SK-N-SH (cell line): ENCODE measurements at regions not wholly inside any gene's neighbourhood (a gene's known extent, or its start where the extent isn't known, plus 50 kb on each side); places are given as distances from the start of the nearest gene placed in this dataset.

Experiments used
- CTCF ChIA-PET: fragments of 300-600, 350-600 bp; formaldehyde crosslinking; extraction: SDS; loops from one replicate; lab custom pipeline; 2021; lab: Yijun Ruan, JAX
- POLR2A ChIA-PET: fragments of 350-600 bp; sonication (Branson Sonifier 250); formaldehyde crosslinking; extraction: SDS; loops from one replicate; lab custom pipeline; 2020; ENCODE audit warnings: antibody characterized with exemption, inconsistent platforms; lab: Yijun Ruan, JAX
- DNase-seq: peaks from one replicate; pipeline ENCODE4 v3.0.0; 2012
- H2AFZ ChIP-seq: fragments of 200-600 bp; sonication (generic); 2 replicates; pipeline ENCODE4 v1.8.1; 2016; ENCODE audit warnings: antibody characterized with exemption, mild to moderate bottlenecking, low read depth
- H3F3A ChIP-seq: fragments of 200-600 bp; sonication (generic); replicated peaks from 2 replicates; pipeline ENCODE3; 2016; ENCODE audit warnings: antibody characterized with exemption, mild to moderate bottlenecking; ENCODE audit not compliant: insufficient read depth
- H3K27ac ChIP-seq, 2 experiments: fragments of 200-500 bp in 1 of 2; fragments of 200-600 bp in 1 of 2; sonication (Bioruptor generic) in 1 of 2; sonication (generic), shearing (Covaris generic) in 1 of 2; 2 replicates each; pipeline versions ENCODE4 v1.5.1 to v1.6.1; 2014 to 2016; ENCODE audit warnings: low read depth in 2 of 2, inconsistent platforms in 1 of 2, low read length in 1 of 2, mild to moderate bottlenecking in 1 of 2, mixed read lengths in 1 of 2
- H3K27me3 ChIP-seq: fragments of 200-600 bp; sonication (generic), shearing (Covaris generic); 2 replicates; pipeline ENCODE4 v1.6.1; 2016; ENCODE audit warnings: mixed run types; ENCODE audit not compliant: insufficient read depth
- H3K36me3 ChIP-seq, 2 experiments: fragments of 200-500 bp in 1 of 2; fragments of 200-600 bp in 1 of 2; sonication (Bioruptor generic) in 1 of 2; sonication (generic) in 1 of 2; replicated peaks in 1 of 2; 2 replicates each; pipeline versions ENCODE3 to v1.5.1; 2014 to 2016; ENCODE audit warnings: low read length in 1 of 2, mild to moderate bottlenecking in 1 of 2; ENCODE audit not compliant: insufficient read depth in 2 of 2, control insufficient read depth in 1 of 2
- H3K4me1 ChIP-seq, 2 experiments: fragments of 200-500 bp in 1 of 2; fragments of 200-600 bp in 1 of 2; sonication (Bioruptor generic) in 1 of 2; sonication (generic), shearing (Covaris generic) in 1 of 2; 2 replicates each; pipeline versions ENCODE4 v1.5.1 to v1.6.1; 2014 to 2016; ENCODE audit warnings: low read depth in 1 of 2, low read length in 1 of 2, mixed run types in 1 of 2; ENCODE audit not compliant: insufficient read depth in 2 of 2, control insufficient read depth in 1 of 2
- H3K4me2 ChIP-seq: fragments of 200-600 bp; sonication (generic), shearing (Covaris generic); 2 replicates; pipeline ENCODE4 v1.6.1; 2017; ENCODE audit warnings: mixed run types
- H3K4me3 ChIP-seq, 2 experiments: fragments of 200-500 bp in 1 of 2; fragments of 200-600 bp in 1 of 2; sonication (Bioruptor generic) in 1 of 2; sonication (generic), shearing (Covaris generic) in 1 of 2; 2 replicates each; pipeline versions ENCODE4 v1.5.1 to v1.8.1; 2014 to 2016; ENCODE audit warnings: low read depth in 2 of 2, inconsistent platforms in 1 of 2, low read length in 1 of 2, mild to moderate bottlenecking in 1 of 2, mixed read lengths in 1 of 2, moderate library complexity in 1 of 2
- H3K79me2 ChIP-seq: fragments of 200-600 bp; sonication (generic); 2 replicates; pipeline ENCODE4 v1.8.1; 2017; ENCODE audit warnings: mild to moderate bottlenecking; ENCODE audit not compliant: insufficient read depth
- H3K9ac ChIP-seq: fragments of 200-600 bp; sonication (generic); 2 replicates; pipeline ENCODE4 v1.6.1; 2017; ENCODE audit warnings: mixed run types
- H3K9me2 ChIP-seq: fragments of 200-600 bp; sonication (generic); 2 replicates; pipeline ENCODE4 v1.6.1; 2017; ENCODE audit warnings: mixed run types
- H3K9me3 ChIP-seq: fragments of 200-600 bp; sonication (generic); 2 replicates; pipeline ENCODE4 v1.6.1; 2017; ENCODE audit warnings: mixed run types, mild to moderate bottlenecking, moderate library complexity
- H4K20me1 ChIP-seq: fragments of 200-600 bp; sonication (generic); 2 replicates; pipeline ENCODE4 v1.6.1; 2017; ENCODE audit warnings: mild to moderate bottlenecking, mixed run types; ENCODE audit not compliant: insufficient read depth
- CTCF ChIP-seq: fragments of 200-600 bp; sonication (generic); IDR thresholded peaks from 2 replicates; pipeline ENCODE4 v1.6.1; 2017; ENCODE audit warnings: antibody characterized with exemption, mild to moderate bottlenecking, moderate library complexity
- ELF1 ChIP-seq: IDR thresholded peaks from 2 replicates; pipeline ENCODE4 v1.4.0; 2012
- FOXJ3 ChIP-seq: sonication (generic); formaldehyde crosslinking; IDR thresholded peaks from 2 replicates; pipeline ENCODE4 v1.5.1; 2020; ENCODE audit warnings: mild to moderate bottlenecking, missing genetic modification reagents
- FOXM1 ChIP-seq: IDR thresholded peaks from 2 replicates; pipeline ENCODE4 v1.4.0; 2012; ENCODE audit warnings: low read depth, mild to moderate bottlenecking
- MXI1 ChIP-seq: IDR thresholded peaks from 2 replicates; pipeline ENCODE4 v1.6.1; 2012; ENCODE audit warnings: mild to moderate bottlenecking, low read depth, low read length, improper control_type of control experiment
- NRF1 ChIP-seq: IDR thresholded peaks from 2 replicates; pipeline ENCODE4 v1.6.1; 2012; ENCODE audit warnings: low read depth, mild to moderate bottlenecking, low read length
- REST ChIP-seq: IDR thresholded peaks from 2 replicates; pipeline ENCODE4 v1.6.1; 2012; ENCODE audit warnings: mild to moderate bottlenecking, low read depth, low read length, moderate library complexity
- RXRA ChIP-seq: IDR thresholded peaks from 2 replicates; pipeline ENCODE4 v1.4.0; 2012; ENCODE audit warnings: low read depth, mild to moderate bottlenecking, borderline replicate concordance
- SIN3A ChIP-seq: IDR thresholded peaks from 2 replicates; pipeline ENCODE4 v1.6.1; 2012; ENCODE audit warnings: low read depth, mild to moderate bottlenecking, low read length, moderate library complexity, borderline replicate concordance
- TAF1 ChIP-seq: IDR thresholded peaks from 2 replicates; pipeline ENCODE4 v1.6.1; 2012; ENCODE audit warnings: low read depth, mild to moderate bottlenecking, low read length, moderate library complexity, borderline replicate concordance
- TCF12 ChIP-seq: IDR thresholded peaks from 2 replicates; pipeline ENCODE4 v1.4.0; 2012
- ZBTB33 ChIP-seq: IDR thresholded peaks from 2 replicates; pipeline ENCODE4 v1.4.0; 2012; ENCODE audit warnings: low read depth, borderline replicate concordance
- WGBS: methylation state at CpG from one replicate; pipeline ENCODE4 v1.1.6; 2017; ENCODE audit warnings: low lambda C conversion rate; 5-methylcytosine and 5-hydroxymethylcytosine counted together
- TF ChIP-seq, protein P1 (sequence below): IDR thresholded peaks from 2 replicates; pipeline ENCODE4; 2012
- TF ChIP-seq, protein P2 (sequence below): IDR thresholded peaks from 2 replicates; pipeline ENCODE4 v1.4.0; 2012; ENCODE audit warnings: low read depth, borderline replicate concordance

DNA sequence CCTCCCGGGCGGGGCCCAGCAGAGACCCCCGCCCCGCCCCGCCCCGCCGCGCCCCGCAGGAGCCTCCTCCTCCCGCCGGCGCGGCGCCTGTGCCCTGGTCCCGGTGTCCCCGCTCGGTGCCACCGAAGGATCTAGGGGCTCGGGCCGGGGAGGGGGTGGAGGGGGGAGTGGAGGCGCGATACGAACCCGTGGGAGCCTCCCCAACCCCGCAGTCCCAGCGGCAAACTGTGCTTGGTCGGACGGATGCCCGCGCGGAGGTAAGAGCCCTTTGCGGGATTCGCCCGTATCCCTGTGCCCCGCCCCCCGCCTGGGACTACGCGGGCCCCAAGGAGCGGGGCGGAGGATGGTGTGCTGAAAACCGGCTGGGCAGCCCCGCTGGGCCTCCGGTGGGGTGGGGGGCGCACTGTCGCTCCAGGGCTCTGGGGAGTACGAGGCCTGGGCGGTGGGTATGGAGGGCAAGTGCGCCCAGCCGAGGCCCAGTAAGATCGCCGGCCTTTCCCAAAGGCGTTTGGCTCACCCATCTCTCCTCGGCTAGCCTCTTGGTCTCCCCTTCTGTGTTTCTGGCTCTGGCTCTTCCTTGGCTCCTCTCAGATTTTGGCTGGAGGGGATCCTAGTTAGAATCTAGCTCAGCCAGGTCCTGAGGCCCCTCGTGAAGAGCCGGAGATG, 65.6 kb upstream of the POLG start:
- H3K36me3 ChIP-seq = no peaks in the 10 kb centered on the region
- H3K4me1 ChIP-seq = peaks cover 0 to 22% of the 10 kb centered on the region in 2 experiments; a peak in 2 of 4 replicates
- WGBS = 10% methylated on average over 16 of the region's 55 CpGs
- POLR2A ChIA-PET = interaction anchor here (0.9 to 3.1 kb wide), 10 partner anchors 10 to 291 kb away, joined by 3 to 19 read pairs (median 4); no protein-coding TSS in a partner anchor
- peak; percentile 85 for DNase-seq
- peak overlapping the region; percentile 79 for H3K9ac ChIP-seq
- TF ChIP-seq TAF1 (0 out of 2 replicates have a peak, but pooled peaks have one; percentile 16), ELF1 (no peak), RXRA (no peak)
- TF ChIP-seq, all 33 proteins: peak for 1
- Histone ChIP-seq H2AFZ (peak overlapping the region; percentile 92; the same call in 1 of the 2 replicates), H3K27ac (peak overlapping the region; percentile 59 to 94), H3K9me3 (no peaks in the 10 kb centered on the region), H3K79me2 (peaks cover 9% of the 10 kb centered on the region; the same call in 1 of the 2 replicates), H3K27me3 (no peaks in the 10 kb centered on the region), H3K4me2 (peak overlapping the region; percentile 92), H3F3A (peaks cover 13% of the 10 kb centered on the region), H4K20me1 (no peaks in the 10 kb centered on the region), H3K4me3 (peak overlapping the region; percentile 70 to 72), H3K9me2 (no peaks in the 10 kb centered on the region)
- CTCF ChIA-PET = interaction anchor here (0.6 to 31.1 kb wide), 20 partner anchors 8 to 185 kb away, joined by 3 to 766 read pairs (median 4); partner anchors contain the start of gene POLG

GRCh38 chr15:89399238-89400115, 64.9 kb upstream of the POLG start:
- POLR2A ChIA-PET = interaction anchor here (0.9 to 3.1 kb wide), 10 partner anchors 9 to 290 kb away, joined by 3 to 19 read pairs (median 4); no protein-coding TSS in a partner anchor
- Histone ChIP-seq H2AFZ (peak overlapping the region; percentile 92), H3K27ac (peak overlapping the region; percentile 59 to 94), H4K20me1 (no peaks in the 10 kb centered on the region), H3K9me2 (no peaks in the 10 kb centered on the region), H3K79me2 (peaks cover 9% of the 10 kb centered on the region; the same call in 1 of the 2 replicates), H3K9ac (peak overlapping the region; percentile 79), H3K9me3 (no peaks in the 10 kb centered on the region), H3K4me3 (peak overlapping the region; percentile 70 to 72), H3K27me3 (no peaks in the 10 kb centered on the region), H3F3A (peaks cover 13% of the 10 kb centered on the region), H3K4me1 (peaks cover 0 to 22% of the 10 kb centered on the region in 2 experiments; a peak in 2 of 4 replicates), H3K4me2 (peak overlapping the region; percentile 92), H3K36me3 (no peaks in the 10 kb centered on the region)
- 4% methylated on average over 22 of the region's 68 CpGs for WGBS
- CTCF ChIA-PET = interaction anchor here (0.8 to 31.1 kb wide), 22 partner anchors 9 to 123 kb away, joined by 3 to 766 read pairs (median 4); partner anchors contain the start of gene POLG
- peak; percentile 92 for DNase-seq
- no peak for TF ChIP-seq TCF12
- TF ChIP-seq, protein P1, sequence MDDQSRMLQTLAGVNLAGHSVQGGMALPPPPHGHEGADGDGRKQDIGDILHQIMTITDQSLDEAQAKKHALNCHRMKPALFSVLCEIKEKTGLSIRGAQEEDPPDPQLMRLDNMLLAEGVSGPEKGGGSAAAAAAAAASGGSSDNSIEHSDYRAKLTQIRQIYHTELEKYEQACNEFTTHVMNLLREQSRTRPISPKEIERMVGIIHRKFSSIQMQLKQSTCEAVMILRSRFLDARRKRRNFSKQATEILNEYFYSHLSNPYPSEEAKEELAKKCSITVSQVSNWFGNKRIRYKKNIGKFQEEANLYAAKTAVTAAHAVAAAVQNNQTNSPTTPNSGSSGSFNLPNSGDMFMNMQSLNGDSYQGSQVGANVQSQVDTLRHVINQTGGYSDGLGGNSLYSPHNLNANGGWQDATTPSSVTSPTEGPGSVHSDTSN = no peak
- TF ChIP-seq, protein P2, sequence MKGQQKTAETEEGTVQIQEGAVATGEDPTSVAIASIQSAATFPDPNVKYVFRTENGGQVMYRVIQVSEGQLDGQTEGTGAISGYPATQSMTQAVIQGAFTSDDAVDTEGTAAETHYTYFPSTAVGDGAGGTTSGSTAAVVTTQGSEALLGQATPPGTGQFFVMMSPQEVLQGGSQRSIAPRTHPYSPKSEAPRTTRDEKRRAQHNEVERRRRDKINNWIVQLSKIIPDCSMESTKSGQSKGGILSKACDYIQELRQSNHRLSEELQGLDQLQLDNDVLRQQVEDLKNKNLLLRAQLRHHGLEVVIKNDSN = no peak
- no peak for TF ChIP-seq MXI1
- TF ChIP-seq NRF1 = peak; percentile 35; the same call in 1 of the 2 replicates
- TF ChIP-seq SIN3A = peak; percentile 2; the same call in 1 of the 2 replicates
- TF ChIP-seq FOXJ3 (CRISPR knock-in tag) = no peak
- TF ChIP-seq ZBTB33 = no peak
- TF ChIP-seq FOXM1 = no peak
- peak; percentile 72 for TF ChIP-seq CTCF
- TF ChIP-seq REST = no peak
